ENCODE measurements at regions not wholly inside any gene's neighbourhood (a gene's known extent, or its start where the extent isn't known, plus 50 kb on each side); places are given as distances from the start of the nearest gene placed in this dataset.
"Not testable (repeated sequence)": the region's sequence is repeated elsewhere in the genome, so short reads cannot be mapped to it uniquely, and the experiment has no call there.

- DNase-seq (ENCODE audit: low spot score) = not testable (repeated sequence)
Measured at GRCh38 chr7:17440025-17440784, 141.8 kb downstream of the AHR start.

GRCh38 chr7:17440831-17441230, 142.4 kb downstream of the AHR start:
- DNase-seq (ENCODE audit: low spot score) = no peak

- DNase-seq (ENCODE audit: low spot score) = no peak
Measured at GRCh38 chr7:17441557-17441956, 143.1 kb downstream of the AHR start.

GRCh38 chr7:17444151-17444550, 145.7 kb downstream of the AHR start:
- DNase-seq (ENCODE audit: low spot score) = no peak

- no peak for DNase-seq (ENCODE audit: low spot score)
Measured at GRCh38 chr7:17444673-17445072, 146.2 kb downstream of the AHR start.

GRCh38 chr7:17446340-17446739, 147.9 kb downstream of the AHR start:
- no peak for DNase-seq (ENCODE audit: low spot score)

GRCh38 chr7:17447728-17448478, 149.5 kb downstream of the AHR start:
- DNase-seq (ENCODE audit: low spot score) = no peak

GRCh38 chr7:17448479-17449423, 150.3 kb downstream of the AHR start:
- DNase-seq (ENCODE audit: low spot score) = no peak

GRCh38 chr7:17456541-17456940, 158.1 kb downstream of the AHR start:
- DNase-seq (ENCODE audit: low spot score) = no peak

- no peak for DNase-seq (ENCODE audit: low spot score)
Measured at GRCh38 chr7:17460001-17460400, 161.5 kb downstream of the AHR start.

- no peak for DNase-seq (ENCODE audit: low spot score)
Measured at GRCh38 chr7:17460665-17461064, 162.2 kb downstream of the AHR start.

- DNase-seq (ENCODE audit: low spot score) = no peak
Measured at GRCh38 chr7:17462131-17462631, 163.7 kb downstream of the AHR start.

- DNase-seq (ENCODE audit: low spot score) = no peak
Measured at GRCh38 chr7:17463511-17464085, 165.1 kb downstream of the AHR start.

- no peak for DNase-seq (ENCODE audit: low spot score)
Measured at GRCh38 chr7:17466216-17466615, 167.8 kb downstream of the AHR start.

- DNase-seq (ENCODE audit: low spot score) = no peak
Measured at GRCh38 chr7:17467386-17467945, 169.0 kb downstream of the AHR start.

GRCh38 chr7:17471325-17471724, 172.9 kb downstream of the AHR start:
- no peak for DNase-seq (ENCODE audit: low spot score)

GRCh38 chr7:17472518-17472917, 174.1 kb downstream of the AHR start:
- DNase-seq (ENCODE audit: low spot score) = no peak

- DNase-seq (ENCODE audit: low spot score) = no peak
Measured at GRCh38 chr7:17472939-17473338, 174.5 kb downstream of the AHR start.

GRCh38 chr7:17474724-17475344, 176.4 kb downstream of the AHR start:
- DNase-seq (ENCODE audit: low spot score) = no peak

GRCh38 chr7:17477182-17477581, 178.7 kb downstream of the AHR start:
- no peak for DNase-seq (ENCODE audit: low spot score)

GRCh38 chr7:17481118-17481517, 182.7 kb downstream of the AHR start:
- DNase-seq (ENCODE audit: low spot score) = no peak
